ENCODE measurements at regions not wholly inside any gene's neighbourhood (a gene's known extent, or its start where the extent isn't known, plus 50 kb on each side); places are given as distances from the start of the nearest gene placed in this dataset.

DNA sequence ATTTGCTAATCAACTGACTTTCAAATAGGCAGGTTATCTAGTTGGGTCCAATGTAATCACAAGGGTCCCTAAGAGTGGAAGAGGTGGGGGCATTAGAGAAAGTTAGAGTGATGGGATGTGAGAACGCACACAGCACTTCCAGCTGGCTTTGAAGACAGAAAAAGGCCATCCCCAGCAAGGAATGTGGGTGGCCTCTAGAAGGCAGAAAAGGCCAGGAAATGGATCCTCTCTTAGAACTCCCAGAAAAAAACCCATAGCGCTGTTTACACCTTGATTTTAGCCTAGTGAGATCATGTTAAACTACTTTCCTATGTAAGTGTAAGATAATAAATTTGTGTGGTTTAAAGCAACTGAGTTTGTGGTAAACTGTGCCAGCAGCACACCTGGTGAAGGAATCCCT, 219.5 kb upstream of the HABP2 start:
- TF ChIP-seq, protein P1, sequence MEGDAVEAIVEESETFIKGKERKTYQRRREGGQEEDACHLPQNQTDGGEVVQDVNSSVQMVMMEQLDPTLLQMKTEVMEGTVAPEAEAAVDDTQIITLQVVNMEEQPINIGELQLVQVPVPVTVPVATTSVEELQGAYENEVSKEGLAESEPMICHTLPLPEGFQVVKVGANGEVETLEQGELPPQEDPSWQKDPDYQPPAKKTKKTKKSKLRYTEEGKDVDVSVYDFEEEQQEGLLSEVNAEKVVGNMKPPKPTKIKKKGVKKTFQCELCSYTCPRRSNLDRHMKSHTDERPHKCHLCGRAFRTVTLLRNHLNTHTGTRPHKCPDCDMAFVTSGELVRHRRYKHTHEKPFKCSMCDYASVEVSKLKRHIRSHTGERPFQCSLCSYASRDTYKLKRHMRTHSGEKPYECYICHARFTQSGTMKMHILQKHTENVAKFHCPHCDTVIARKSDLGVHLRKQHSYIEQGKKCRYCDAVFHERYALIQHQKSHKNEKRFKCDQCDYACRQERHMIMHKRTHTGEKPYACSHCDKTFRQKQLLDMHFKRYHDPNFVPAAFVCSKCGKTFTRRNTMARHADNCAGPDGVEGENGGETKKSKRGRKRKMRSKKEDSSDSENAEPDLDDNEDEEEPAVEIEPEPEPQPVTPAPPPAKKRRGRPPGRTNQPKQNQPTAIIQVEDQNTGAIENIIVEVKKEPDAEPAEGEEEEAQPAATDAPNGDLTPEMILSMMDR (IDR thresholded peaks at IDR 0.05; ENCODE audit: low read depth, low read length): no peak
- no peak overlapping the region for H3K4me3 ChIP-seq (ENCODE audit: low read depth, low read length)
- in situ Hi-C loops (cut with HindIII; ENCODE audit: low sequenced_read_pairs): no loop called here
- no peak for DNase-seq (ENCODE audit: low read depth, low spot score)

DNA sequence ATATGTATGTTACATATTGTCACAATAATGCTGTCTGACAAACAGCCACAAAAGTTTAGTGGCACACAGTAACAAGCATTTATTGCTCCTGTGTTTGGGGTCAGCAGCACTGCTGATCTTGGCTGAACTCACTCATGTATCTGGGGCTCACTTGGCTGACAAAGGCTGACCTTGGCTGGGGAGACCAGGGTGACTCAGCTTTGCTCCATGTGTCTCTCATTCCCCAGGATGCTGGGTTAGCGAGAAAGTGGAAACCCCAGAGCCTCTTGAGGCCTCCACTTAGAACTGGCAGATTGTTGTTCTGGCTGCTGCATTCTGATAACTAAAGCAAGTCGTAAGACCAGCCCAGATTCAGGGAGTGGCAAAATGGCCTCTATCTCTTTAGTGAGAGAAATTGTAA, 217.3 kb upstream of the HABP2 start:
- H3K4me3 ChIP-seq (ENCODE audit: low read depth, low read length): no peak overlapping the region
- peak; percentile 61 for DNase-seq (ENCODE audit: low read depth, low spot score)
- in situ Hi-C loops (cut with HindIII; ENCODE audit: low sequenced_read_pairs): no loop called here
- TF ChIP-seq, protein P1 (IDR thresholded peaks at IDR 0.05; ENCODE audit: low read depth, low read length): no peak

DNA sequence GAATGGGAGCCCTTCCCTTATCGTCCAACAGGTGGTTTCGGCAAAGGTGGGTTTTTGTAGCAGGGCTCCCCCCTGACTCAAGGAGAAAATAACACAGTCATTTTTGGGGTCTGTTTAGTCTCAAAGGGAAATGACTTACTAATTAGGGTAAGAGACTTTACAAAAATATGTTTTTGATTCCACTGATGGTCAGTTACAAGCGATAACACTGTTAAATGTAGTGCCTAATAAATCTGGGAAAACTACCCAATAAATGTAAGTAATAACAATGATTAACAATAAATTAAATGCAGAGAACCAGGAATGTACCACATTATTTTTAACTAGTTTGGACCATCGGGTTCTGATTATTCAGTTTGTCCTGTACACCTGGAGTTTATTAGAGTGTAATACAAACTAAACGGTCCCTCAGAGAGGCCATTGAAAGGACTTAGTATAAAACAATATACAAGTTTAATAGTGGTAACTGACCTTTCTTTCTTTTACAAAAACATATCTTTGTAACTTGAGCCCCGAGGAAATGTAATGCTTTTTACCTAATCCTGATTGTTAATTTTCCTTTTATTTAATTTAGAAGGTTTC, 216.2 kb upstream of the HABP2 start:
- in situ Hi-C loops (cut with HindIII; ENCODE audit: low sequenced_read_pairs): no loop called here
- no peak for DNase-seq (ENCODE audit: low read depth, low spot score)
- H3K4me3 ChIP-seq (ENCODE audit: low read depth, low read length): no peak overlapping the region
- TF ChIP-seq, protein P1 (IDR thresholded peaks at IDR 0.05; ENCODE audit: low read depth, low read length): no peak

DNA sequence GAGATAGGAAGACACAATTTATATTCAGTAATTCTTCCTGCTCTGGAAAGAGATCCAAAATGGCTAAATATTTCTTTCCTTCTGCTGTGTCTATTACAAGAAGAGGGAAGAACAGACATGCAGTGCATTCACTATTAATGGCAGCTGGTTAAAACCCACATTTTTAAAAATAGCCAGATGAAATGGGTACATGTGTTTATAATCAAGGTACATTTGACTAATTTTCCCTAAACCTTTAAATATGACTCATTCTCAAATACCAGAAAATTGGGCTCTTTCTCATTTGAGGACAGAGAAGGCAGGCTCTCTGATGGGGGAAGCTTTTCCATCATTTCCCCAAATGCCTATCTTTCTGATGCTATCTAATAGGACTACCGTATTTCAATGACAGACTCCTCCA, 215.7 kb upstream of the HABP2 start:
- no peak for DNase-seq (ENCODE audit: low read depth, low spot score)
- TF ChIP-seq, protein P1 (IDR thresholded peaks at IDR 0.05; ENCODE audit: low read depth, low read length): no peak
- no peak overlapping the region for H3K4me3 ChIP-seq (ENCODE audit: low read depth, low read length)
- in situ Hi-C loops (cut with HindIII; ENCODE audit: low sequenced_read_pairs): no loop called here

DNA sequence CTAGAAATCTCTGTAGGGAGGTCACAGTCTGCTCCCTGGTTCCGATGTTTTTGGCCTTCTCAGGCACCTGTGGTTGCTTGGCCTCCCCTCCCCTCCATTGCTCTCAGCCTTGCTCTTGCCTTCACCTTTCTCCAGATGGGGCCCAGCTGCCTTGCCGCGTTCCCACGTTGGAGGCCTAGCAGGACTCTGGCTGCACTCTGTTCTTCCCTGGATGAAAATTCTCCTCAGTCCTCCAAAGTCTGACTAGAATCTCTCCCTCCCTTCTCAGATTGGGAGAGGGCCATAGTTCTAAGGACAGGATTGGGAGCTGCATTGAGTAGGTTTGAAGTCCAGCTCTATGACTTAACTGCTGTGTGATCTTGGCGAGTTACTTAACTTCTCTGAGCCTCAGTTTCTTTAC, 213.7 kb upstream of the HABP2 start:
- TF ChIP-seq, protein P1 (IDR thresholded peaks at IDR 0.05; ENCODE audit: low read depth, low read length): no peak
- in situ Hi-C loops (cut with HindIII; ENCODE audit: low sequenced_read_pairs): no loop called here
- no peak overlapping the region for H3K4me3 ChIP-seq (ENCODE audit: low read depth, low read length)
- no peak for DNase-seq (ENCODE audit: low read depth, low spot score)

DNA sequence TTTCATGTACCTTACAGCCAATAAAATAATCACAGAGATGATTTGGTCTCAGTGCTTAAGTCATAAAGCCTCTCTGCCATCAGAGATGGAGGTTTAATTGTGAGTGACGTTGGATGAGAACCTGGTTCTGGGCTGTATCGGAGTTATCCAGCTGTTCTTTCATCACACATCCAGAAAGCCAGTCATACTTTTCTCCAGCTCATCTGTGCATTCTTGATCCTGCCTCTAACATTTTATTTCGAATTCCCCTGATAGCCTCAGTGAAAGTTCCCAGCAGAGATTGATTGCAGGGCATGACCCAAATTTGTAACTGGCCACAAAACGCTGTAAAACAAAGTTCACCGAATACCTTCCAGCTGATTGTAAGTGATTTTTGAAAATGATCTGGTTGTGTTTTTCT, 212.6 kb upstream of the HABP2 start:
- in situ Hi-C loops (cut with HindIII; ENCODE audit: low sequenced_read_pairs): no loop called here
- no peak overlapping the region for H3K4me3 ChIP-seq (ENCODE audit: low read depth, low read length)
- TF ChIP-seq, protein P1 (IDR thresholded peaks at IDR 0.05; ENCODE audit: low read depth, low read length): no peak
- DNase-seq (ENCODE audit: low read depth, low spot score): no peak

DNA sequence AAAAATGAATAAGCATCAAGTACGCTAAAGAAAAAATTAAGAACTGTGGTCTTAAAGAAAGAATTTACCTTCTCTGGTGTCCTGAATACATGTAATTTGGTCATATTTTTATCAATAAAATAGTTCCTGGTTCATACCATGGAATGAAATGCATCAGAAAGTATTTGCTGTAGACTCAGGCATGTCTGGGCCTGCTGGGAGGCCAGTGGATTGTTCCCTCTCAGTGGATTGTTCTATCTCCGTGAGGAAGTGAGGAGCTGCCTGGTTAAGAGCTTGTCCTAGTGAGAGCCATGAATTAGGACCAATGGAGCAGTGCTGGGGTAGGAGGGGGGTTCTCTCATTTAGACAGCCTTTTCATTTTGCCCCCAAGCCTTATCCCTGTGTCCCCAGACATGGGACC, 211.7 kb upstream of the HABP2 start:
- in situ Hi-C loops (cut with HindIII; ENCODE audit: low sequenced_read_pairs): no loop called here
- no peak for DNase-seq (ENCODE audit: low read depth, low spot score)
- H3K4me3 ChIP-seq (ENCODE audit: low read depth, low read length): no peak overlapping the region
- TF ChIP-seq, protein P1 (IDR thresholded peaks at IDR 0.05; ENCODE audit: low read depth, low read length): no peak

All from astrocyte of the spinal cord (primary cell).